GM12891 (cell line): ENCODE measurements at regions not wholly inside any gene's neighbourhood (a gene's known extent, or its start where the extent isn't known, plus 50 kb on each side); places are given as distances from the start of the nearest gene placed in this dataset.

Experiments used
- DNase-seq: peaks from one replicate; pipeline ENCODE4 v3.0.0; 2011; ENCODE audit warnings: low spot score; ENCODE audit not compliant: insufficient read length
- FAIRE-seq: peaks from 2 replicates; lab custom pipeline; 2011; peaks lifted over from hg19 to GRCh38; lab: Jason Lieb, UNC
- PAX5 ChIP-seq: IDR thresholded peaks from 2 replicates; pipeline ENCODE4 v1.6.1; 2011; ENCODE audit warnings: low read length, moderate library complexity, mild to moderate bottlenecking; ENCODE audit not compliant: insufficient read depth, severe bottlenecking
- POLR2A ChIP-seq: IDR thresholded peaks from 2 replicates; pipeline ENCODE4 v1.6.1; 2011; ENCODE audit warnings: low read depth, low read length, control low read depth
- POLR2AphosphoS5 ChIP-seq: IDR thresholded peaks from 2 replicates; pipeline ENCODE4 v1.6.1; 2011; ENCODE audit warnings: low read depth, low read length, control low read depth
- POU2F2 ChIP-seq: IDR thresholded peaks from 2 replicates; pipeline ENCODE4 v1.6.1; 2011; ENCODE audit warnings: low read depth, mild to moderate bottlenecking, control low read depth, low read length, moderate library complexity
- SPI1 ChIP-seq: IDR thresholded peaks from 2 replicates; pipeline ENCODE4 v1.6.1; 2011; ENCODE audit warnings: low read depth, low read length, control low read depth
- TAF1 ChIP-seq: IDR thresholded peaks from 2 replicates; pipeline ENCODE4 v1.6.1; 2011; ENCODE audit warnings: low read depth, low read length, control low read depth

DNA sequence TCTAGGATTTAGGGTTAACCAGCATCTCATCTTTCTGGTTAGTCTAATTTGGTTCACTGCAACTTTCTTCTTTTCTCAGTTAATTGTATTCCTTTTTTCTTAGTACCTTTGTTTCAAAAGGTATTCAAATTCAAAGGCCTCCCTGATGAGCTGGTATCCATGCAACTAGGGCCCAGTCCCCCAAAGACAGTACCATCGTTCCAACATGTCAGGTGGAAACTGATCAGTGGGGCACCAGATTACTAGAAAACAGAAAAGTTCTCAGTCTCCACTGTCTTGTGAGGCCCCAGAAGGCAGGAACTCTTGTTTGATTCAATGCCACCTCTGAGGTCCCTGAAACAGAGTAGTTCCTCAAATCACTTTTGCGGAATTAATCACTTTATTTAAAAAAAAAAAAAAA lies 303.2 kb upstream of the NBEA start:
- no peak for TF ChIP-seq SPI1
- DNase-seq = no peak
- no peak for FAIRE-seq

DNA sequence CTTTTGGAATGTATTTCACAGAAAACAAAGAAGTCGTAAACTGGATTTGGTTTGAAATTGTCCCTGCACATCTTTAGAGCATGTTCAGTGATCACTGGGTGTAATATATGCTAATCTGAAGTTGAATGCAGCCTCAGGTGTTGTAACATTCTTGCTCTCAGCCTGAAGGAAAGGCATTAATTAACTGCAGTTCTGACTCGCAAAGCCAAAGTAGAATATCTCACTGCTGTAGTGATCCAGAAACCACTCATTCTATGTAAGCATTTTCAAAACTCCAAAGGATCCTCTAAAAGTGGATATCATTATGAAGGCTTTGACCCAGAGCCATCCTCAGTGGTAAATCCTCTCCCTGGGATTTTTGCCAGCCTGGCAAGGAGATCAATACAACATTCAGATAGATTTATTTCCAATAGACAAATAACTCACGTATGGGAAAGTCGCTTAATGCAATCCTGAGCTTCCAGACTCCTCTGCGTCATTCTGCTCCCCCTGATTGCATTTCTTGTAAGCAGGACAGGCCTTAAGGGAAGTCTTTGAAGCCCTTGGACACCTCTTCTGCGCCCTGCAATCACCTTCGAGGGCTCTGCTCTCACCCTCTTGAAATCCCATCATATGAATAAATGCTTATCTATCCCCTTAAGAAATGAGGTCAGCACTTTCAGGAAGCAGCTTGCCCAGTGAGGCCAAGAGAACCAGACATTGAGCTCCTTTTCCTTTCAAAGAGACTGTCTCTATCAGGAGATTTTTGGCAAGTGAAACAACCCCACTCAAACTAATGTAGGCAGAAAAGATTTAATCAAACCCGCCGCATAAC lies 301.7 kb upstream of the NBEA start:
- no peak for TF ChIP-seq POLR2AphosphoS5
- no peak for TF ChIP-seq POU2F2
- TF ChIP-seq PAX5 = no peak
- no peak for TF ChIP-seq SPI1
- TF ChIP-seq POLR2A = no peak
- TF ChIP-seq TAF1 = no peak
- DNase-seq (no peak), FAIRE-seq (no peak)

DNA sequence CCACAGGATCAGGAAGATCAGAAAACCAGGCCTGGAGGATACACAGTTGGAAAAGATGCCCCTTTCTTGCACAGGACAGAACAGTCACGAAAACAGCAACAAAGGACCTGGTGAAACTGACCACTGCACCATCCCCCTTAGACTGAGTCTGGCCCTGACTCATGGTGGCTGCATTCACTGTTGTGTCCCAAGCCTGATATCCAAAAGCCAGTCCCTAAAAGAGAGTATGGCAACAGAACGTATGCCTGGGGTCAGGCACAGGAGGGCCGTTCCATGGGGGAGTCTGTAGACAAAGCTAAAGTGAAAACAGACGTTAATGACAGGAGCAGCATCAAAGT lies 301.1 kb upstream of the NBEA start:
- DNase-seq (no peak), FAIRE-seq (no peak)
- TF ChIP-seq TAF1 = no peak

DNA sequence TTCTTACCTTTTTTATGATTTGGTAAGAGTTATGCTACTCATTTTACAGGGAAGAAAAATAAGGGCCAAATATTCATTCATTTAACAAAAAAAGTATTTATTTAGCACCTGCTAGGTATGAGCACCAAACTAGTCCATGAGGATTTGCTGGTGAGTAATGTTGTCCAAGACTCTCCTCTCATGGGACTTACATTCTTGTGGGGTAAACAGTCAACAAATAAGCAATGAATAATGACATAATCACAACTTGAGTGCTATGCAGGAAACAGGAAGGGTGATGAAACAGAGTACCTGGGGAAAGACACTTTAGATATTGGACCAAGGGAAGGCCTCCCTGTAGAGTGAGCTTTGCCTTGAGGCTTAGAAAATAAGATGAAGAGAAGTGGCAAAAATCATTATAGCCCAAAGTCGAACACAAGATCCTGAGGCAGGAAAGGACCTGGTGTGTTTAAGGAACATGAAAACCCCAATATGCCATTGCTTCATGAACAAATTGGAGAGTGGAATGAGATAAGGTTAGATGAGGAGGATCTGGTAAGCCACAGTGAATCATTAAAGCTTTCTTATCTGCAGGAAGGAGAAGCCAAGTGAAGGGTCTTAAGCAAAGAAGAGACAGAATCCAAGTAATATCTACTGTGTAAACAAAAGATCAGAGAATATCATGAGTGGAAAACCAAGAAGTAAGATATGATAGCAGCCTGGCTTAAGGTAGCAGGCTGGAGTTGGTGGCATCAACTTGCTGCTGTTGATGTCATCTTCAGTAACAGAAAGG lies 294.5 kb upstream of the NBEA start:
- TF ChIP-seq TAF1 (no peak), POLR2A (no peak), SPI1 (no peak), POU2F2 (no peak), POLR2AphosphoS5 (no peak)
- no peak for FAIRE-seq
- DNase-seq = no peak

DNA sequence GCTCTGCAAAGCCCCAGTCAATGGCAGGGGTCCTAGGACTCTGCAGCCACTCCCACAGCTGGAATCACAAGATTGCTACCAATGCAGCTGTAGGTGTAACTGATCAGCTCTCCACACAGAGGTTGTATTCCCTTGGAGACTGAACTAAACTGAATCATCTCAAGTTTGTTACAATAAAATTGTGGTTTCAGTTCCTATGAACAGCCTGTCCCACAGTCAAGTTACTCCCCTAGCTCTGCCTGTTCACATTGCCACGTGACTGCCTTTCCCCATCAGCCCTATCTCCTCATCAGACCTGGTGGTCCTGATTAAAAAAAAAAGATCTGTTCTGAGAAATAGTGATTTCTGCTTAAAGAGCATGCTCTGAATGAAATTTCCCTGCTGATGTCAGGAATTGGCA lies 287.9 kb upstream of the NBEA start:
- no peak for DNase-seq
- FAIRE-seq = no peak
- TF ChIP-seq POLR2A = no peak
- no peak for TF ChIP-seq POU2F2
- no peak for TF ChIP-seq PAX5
- TF ChIP-seq TAF1 = no peak
- TF ChIP-seq SPI1 = no peak
- TF ChIP-seq POLR2AphosphoS5 = no peak

DNA sequence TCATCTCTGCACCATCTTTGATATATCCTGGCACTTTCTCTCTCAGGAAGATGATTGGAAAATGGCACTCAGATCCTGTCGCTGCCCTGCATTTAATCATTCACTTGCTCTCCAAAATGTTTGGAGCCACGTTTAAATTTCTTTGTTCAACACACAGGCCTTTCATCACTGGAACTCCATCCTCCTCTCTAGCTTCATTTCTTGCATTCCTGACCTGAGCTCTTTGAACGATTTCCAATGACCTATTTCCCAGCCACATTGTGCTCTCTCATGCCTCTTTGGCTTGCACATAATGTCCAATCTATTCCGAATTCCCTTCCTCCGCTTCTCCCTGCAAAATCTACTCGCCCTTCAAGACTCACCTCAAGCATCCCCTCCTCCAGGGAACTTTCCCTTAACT lies 287.4 kb upstream of the NBEA start:
- no peak for TF ChIP-seq POLR2A
- TF ChIP-seq POU2F2 = no peak
- TF ChIP-seq POLR2AphosphoS5 = no peak
- no peak for TF ChIP-seq SPI1
- TF ChIP-seq PAX5 = no peak
- TF ChIP-seq TAF1 = no peak
- DNase-seq (no peak), FAIRE-seq (no peak)

DNA sequence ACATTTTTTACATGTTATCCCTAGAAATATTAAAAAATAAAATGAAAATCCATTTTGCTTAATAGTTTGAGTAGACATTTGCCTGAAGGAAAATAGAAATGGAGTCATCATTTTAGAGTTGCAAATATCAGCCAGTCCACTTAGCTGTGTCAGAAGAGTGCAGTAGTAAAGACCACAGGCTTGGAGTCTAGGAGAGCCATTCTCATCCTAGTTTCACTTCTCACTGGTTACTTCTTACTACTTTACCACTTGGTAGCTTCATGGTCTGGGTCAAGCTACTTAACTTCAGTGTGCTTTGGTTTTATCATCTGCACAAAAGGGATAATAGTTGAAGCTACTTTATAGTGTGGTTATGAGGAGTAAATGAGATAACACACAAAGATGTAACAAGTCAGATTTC lies 286.5 kb upstream of the NBEA start:
- TF ChIP-seq PAX5 = no peak
- no peak for TF ChIP-seq POLR2AphosphoS5
- no peak for TF ChIP-seq TAF1
- TF ChIP-seq SPI1 = no peak
- TF ChIP-seq POU2F2 = no peak
- no peak for TF ChIP-seq POLR2A
- DNase-seq (no peak), FAIRE-seq (no peak)

DNA sequence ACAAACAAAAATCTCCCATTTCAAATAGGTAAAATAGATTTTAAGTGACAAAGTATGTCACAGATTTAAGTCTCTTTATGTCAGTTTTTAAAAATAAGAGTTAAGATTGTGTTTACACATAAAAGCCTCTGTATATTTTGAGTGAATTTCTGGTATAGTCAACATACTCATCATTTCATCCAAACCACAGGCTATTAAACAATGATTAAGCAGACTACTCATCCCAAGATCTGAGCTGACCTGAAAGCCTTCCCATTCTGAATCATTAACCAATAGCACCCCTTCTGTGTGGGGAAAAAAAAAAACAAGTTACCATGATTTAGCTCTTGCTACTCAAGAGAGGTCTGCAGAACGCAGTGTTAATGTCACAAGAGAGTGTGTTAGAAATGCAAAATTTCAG lies 284.4 kb upstream of the NBEA start:
- no peak for FAIRE-seq
- DNase-seq = no peak

DNA sequence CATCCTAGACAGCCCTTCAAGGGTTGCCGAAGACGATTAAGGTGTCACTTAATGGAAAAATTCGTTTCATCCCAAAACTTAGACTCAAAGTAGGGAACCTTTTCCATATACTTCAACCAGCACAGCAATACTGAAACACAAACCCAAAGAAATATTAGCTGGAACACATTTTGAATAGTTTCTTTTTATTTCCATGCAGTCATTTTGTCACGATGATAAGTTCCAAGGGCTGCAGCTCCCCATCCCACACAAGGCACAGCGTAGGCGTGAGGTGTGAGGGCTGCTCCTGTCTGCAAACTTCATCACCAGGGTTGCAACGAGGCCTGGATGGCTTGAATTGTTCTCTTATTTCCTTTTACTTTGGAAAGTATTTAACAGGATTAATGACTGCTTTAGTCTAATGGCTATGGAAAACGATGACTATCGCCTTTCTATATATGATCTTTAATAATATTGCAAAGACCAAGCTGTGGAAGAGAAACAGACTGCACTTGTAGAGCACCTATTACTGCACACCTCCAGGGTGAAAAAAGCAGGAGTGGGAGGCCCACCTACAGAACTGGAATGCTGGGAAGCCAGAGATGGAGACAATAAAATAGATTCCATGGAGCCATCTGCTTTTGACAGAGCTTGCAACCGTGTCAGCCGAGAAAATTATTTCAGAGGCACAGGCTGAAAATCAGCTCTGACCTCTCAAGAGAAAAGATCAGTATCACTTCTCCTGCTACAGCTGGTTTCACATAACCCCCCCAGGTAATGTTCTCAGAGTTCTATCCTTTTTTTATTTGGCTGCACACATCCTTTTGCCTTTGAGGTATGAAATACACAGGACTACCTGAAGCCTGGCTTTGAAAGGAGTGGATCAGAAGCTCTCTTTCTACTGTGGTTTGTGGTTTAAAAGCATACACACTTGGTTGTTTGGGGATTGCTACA lies 274.5 kb upstream of the NBEA start:
- no peak for DNase-seq
- FAIRE-seq = no peak
- TF ChIP-seq TAF1 = no peak
- TF ChIP-seq POLR2AphosphoS5 = no peak
- TF ChIP-seq SPI1 = no peak
- TF ChIP-seq POU2F2 = no peak
- TF ChIP-seq PAX5 = no peak
- TF ChIP-seq POLR2A = no peak

More for the DNA sequence above, 284.4 kb upstream of the NBEA start:
- TF ChIP-seq TAF1 (no peak), PAX5 (no peak), POLR2AphosphoS5 (no peak), SPI1 (no peak), POLR2A (no peak), POU2F2 (no peak)
